ENCODE measurements at regions not wholly inside any gene's neighbourhood (a gene's known extent, or its start where the extent isn't known, plus 50 kb on each side); places are given as distances from the start of the nearest gene placed in this dataset.

GRCh38 chr1:106756752-106757151, 299.7 kb upstream of the PRMT6 start:
- Histone ChIP-seq H3K36me3 (no peaks in the 10 kb centered on the region), H3K27me3 (ENCODE audit: insufficient read depth, low read depth, severe bottlenecking) (no peaks in the 10 kb centered on the region), H3K4me3 (ENCODE audit: low read depth, low read length) (no peak overlapping the region), H3K9me3 (ENCODE audit: severe bottlenecking) (no peaks in the 10 kb centered on the region), H3K27ac (no peak overlapping the region)
- no peak for TF ChIP-seq CTCF (IDR thresholded peaks at IDR 0.05; ENCODE audit: low read depth, low read length)
- DNase-seq: no peak

GRCh38 chr1:106768077-106768476, 288.4 kb upstream of the PRMT6 start:
- Histone ChIP-seq H3K36me3 (no peaks in the 10 kb centered on the region), H3K27me3 (ENCODE audit: insufficient read depth, low read depth, severe bottlenecking) (no peaks in the 10 kb centered on the region), H3K27ac (no peak overlapping the region), H3K4me3 (ENCODE audit: low read depth, low read length) (no peak overlapping the region), H3K9me3 (ENCODE audit: severe bottlenecking) (no peaks in the 10 kb centered on the region)
- TF ChIP-seq CTCF (IDR thresholded peaks at IDR 0.05; ENCODE audit: low read depth, low read length): no peak
- DNase-seq: no peak

GRCh38 chr1:106768501-106768900, 288.0 kb upstream of the PRMT6 start:
- peaks cover 3% of the 10 kb centered on the region for H3K9me3 ChIP-seq (ENCODE audit: severe bottlenecking)
- H3K27ac ChIP-seq: no peak overlapping the region
- no peaks in the 10 kb centered on the region for H3K27me3 ChIP-seq (ENCODE audit: insufficient read depth, low read depth, severe bottlenecking)
- H3K4me3 ChIP-seq (ENCODE audit: low read depth, low read length): no peak overlapping the region
- H3K36me3 ChIP-seq: no peaks in the 10 kb centered on the region
- DNase-seq: no peak
- TF ChIP-seq CTCF (IDR thresholded peaks at IDR 0.05; ENCODE audit: low read depth, low read length): no peak

- no peak for TF ChIP-seq CTCF (IDR thresholded peaks at IDR 0.05; ENCODE audit: low read depth, low read length)
- no peak overlapping the region for H3K4me3 ChIP-seq (ENCODE audit: low read depth, low read length)
- H3K9me3 ChIP-seq (ENCODE audit: severe bottlenecking): peaks cover 7% of the 10 kb centered on the region
- DNase-seq: no peak
- no peaks in the 10 kb centered on the region for H3K27me3 ChIP-seq (ENCODE audit: insufficient read depth, low read depth, severe bottlenecking)
- no peaks in the 10 kb centered on the region for H3K36me3 ChIP-seq
- H3K27ac ChIP-seq: no peak overlapping the region
These were observed 283.3 kb upstream of the PRMT6 start for GRCh38 chr1:106773206-106773605.

- DNase-seq: no peak
- TF ChIP-seq CTCF (IDR thresholded peaks at IDR 0.05; ENCODE audit: low read depth, low read length): no peak
- Histone ChIP-seq H3K27me3 (ENCODE audit: insufficient read depth, low read depth, severe bottlenecking) (no peaks in the 10 kb centered on the region), H3K4me3 (ENCODE audit: low read depth, low read length) (no peak overlapping the region), H3K36me3 (no peaks in the 10 kb centered on the region), H3K27ac (no peak overlapping the region), H3K9me3 (ENCODE audit: severe bottlenecking) (no peaks in the 10 kb centered on the region)
These were observed 276.4 kb upstream of the PRMT6 start for GRCh38 chr1:106780066-106780465.

GRCh38 chr1:106780806-106781569, 275.5 kb upstream of the PRMT6 start:
- no peaks in the 10 kb centered on the region for H3K27me3 ChIP-seq (ENCODE audit: insufficient read depth, low read depth, severe bottlenecking)
- DNase-seq: no peak
- H3K27ac ChIP-seq: no peak overlapping the region
- no peaks in the 10 kb centered on the region for H3K9me3 ChIP-seq (ENCODE audit: severe bottlenecking)
- no peak overlapping the region for H3K4me3 ChIP-seq (ENCODE audit: low read depth, low read length)
- no peak for TF ChIP-seq CTCF (IDR thresholded peaks at IDR 0.05; ENCODE audit: low read depth, low read length)
- H3K36me3 ChIP-seq: no peaks in the 10 kb centered on the region

Data from WERI-Rb-1 (cell line).